Lung (tissue), 1 donor: ENCODE measurements at regions not wholly inside any gene's neighbourhood (a gene's known extent, or its start where the extent isn't known, plus 50 kb on each side); places are given as distances from the start of the nearest gene placed in this dataset. TPM values are rescaled to one million over a fixed set of nuclear protein-coding genes. Genes with fewer than 3 reads are reported as not detected.

Source experiments
- small RNA-seq: library from RNA; depleted of rRNA; stranded (forward); fragments of <200 nt; gene quantifications from one replicate; pipeline ENCODE3, GENCODE V24; 2014; ENCODE audit warnings: low replicate concordance

Small RNA genes in the stretch of these regions (small RNA-seq; reads per million reads assigned to genes)
- not detected for gene AL445193.1
